HCT116 (cell line): ENCODE measurements at regions not wholly inside any gene's neighbourhood (a gene's known extent, or its start where the extent isn't known, plus 50 kb on each side); places are given as distances from the start of the nearest gene placed in this dataset.

Experiments used
- ATAC-seq: fragments of 200-7000 bp; cut with Tn5 transposase; 2 replicates; pipeline ENCODE4 v1.9.1; 2020; ENCODE audit warnings: mild to moderate bottlenecking, moderate library complexity
- BruUV-seq: library from RNA; stranded (reverse); fragments of 400-500 nt; replicated peaks from 2 replicates; lab custom pipeline; 2021; lab: Mats Ljungman, UMichigan
- CTCF ChIA-PET: fragments of 300-600 bp; sonication (Branson Sonifier 250); formaldehyde crosslinking; loops from one replicate; lab custom pipeline; 2021; ENCODE audit warnings: antibody characterized with exemption; lab: Charles Lee
- POLR2A ChIA-PET: fragments of 300-600, 350-600 bp; sonication (Branson Sonifier 250); formaldehyde crosslinking; loops from one replicate; lab custom pipeline; 2021; ENCODE audit warnings: antibody characterized with exemption; lab: Charles Lee
- RAD21 ChIA-PET, 2 experiments: fragments of 300-600 bp; sonication (Branson Sonifier 250); formaldehyde crosslinking; loops; one replicate each; lab custom pipeline; 2023; ENCODE audit warnings: low total read pairs in 2 of 2; ENCODE audit not compliant: uncharacterized antibody in 2 of 2, unreplicated experiment in 2 of 2, low non-redundant PET in 1 of 2; lab: Charles Lee
- DNase-seq: peaks from one replicate; pipeline ENCODE4 v3.0.0-alpha.2; 2010; ENCODE audit warnings: low read depth, low spot score
- H2AFZ ChIP-seq: fragments of 200-600 bp; shearing (Covaris generic), sonication (generic); 2 replicates; pipeline ENCODE4 v1.6.1; 2017; ENCODE audit warnings: low read depth, mixed run types, mixed read lengths, antibody characterized with exemption, low read length; ENCODE audit not compliant: poor library complexity, severe bottlenecking
- H3K27ac ChIP-seq: 2 replicates; pipeline ENCODE4 v1.5.1; 2012; ENCODE audit warnings: low read depth, low read length
- H3K27me3 ChIP-seq: fragments of 200-600 bp; sonication (generic); 2 replicates; pipeline ENCODE4 v1.6.1; 2016; ENCODE audit warnings: mixed run types, low read length, mixed read lengths; ENCODE audit not compliant: insufficient read depth
- H3K36me3 ChIP-seq, 2 experiments: fragments of 200-500 bp in 1 of 2; fragments of 200-600 bp in 1 of 2; sonication (Bioruptor generic) in 1 of 2; sonication (generic) in 1 of 2; 2 replicates each; pipeline versions ENCODE4 v1.5.1 to v1.6.1; 2014 to 2016; ENCODE audit warnings: low read length in 2 of 2, inconsistent platforms in 1 of 2, mixed read lengths in 1 of 2, mixed run types in 1 of 2; ENCODE audit not compliant: insufficient read depth in 2 of 2, control insufficient read depth in 1 of 2
- H3K4me1 ChIP-seq, 2 experiments: fragments of 200-600 bp in 1 of 2; sonication (generic) in 1 of 2; 2 replicates each; pipeline versions ENCODE4 v1.5.1 to v1.6.1; 2012 to 2017; ENCODE audit warnings: low read length in 2 of 2, inconsistent platforms in 1 of 2, mild to moderate bottlenecking in 1 of 2, mixed read lengths in 1 of 2, mixed run types in 1 of 2, moderate library complexity in 1 of 2; ENCODE audit not compliant: insufficient read depth in 2 of 2, control insufficient read depth in 1 of 2
- H3K4me2 ChIP-seq: fragments of 200-600 bp; sonication (generic); 2 replicates; pipeline ENCODE4 v1.6.1; 2017; ENCODE audit warnings: mixed run types, low read length, mixed read lengths
- H3K4me3 ChIP-seq, 2 experiments: fragments of 200-600 bp in 1 of 2; sonication (generic) in 1 of 2; replicated peaks in 1 of 2; 2 replicates each; pipeline ENCODE4 v1.5.1; 2011 to 2016; ENCODE audit warnings: low read length in 2 of 2, control low read depth in 1 of 2, low read depth in 1 of 2, mild to moderate bottlenecking in 1 of 2, mixed read lengths in 1 of 2, mixed run types in 1 of 2
- H3K79me2 ChIP-seq: fragments of 200-600 bp; sonication (generic); 2 replicates; pipeline ENCODE4 v1.6.1; 2017; ENCODE audit warnings: mild to moderate bottlenecking, mixed run types, low read length, moderate library complexity, mixed read lengths; ENCODE audit not compliant: insufficient read depth
- H3K9ac ChIP-seq: fragments of 200-600 bp; sonication (generic); 2 replicates; pipeline ENCODE4 v1.6.1; 2016; ENCODE audit warnings: low read length, mixed read lengths
- H3K9me2 ChIP-seq: fragments of 200-600 bp; sonication (generic), shearing (Covaris generic); 2 replicates; pipeline ENCODE4 v1.6.1; 2017; ENCODE audit warnings: mixed run types, mild to moderate bottlenecking, moderate library complexity; ENCODE audit not compliant: insufficient read depth
- H3K9me3 ChIP-seq, 2 experiments: fragments of 200-500 bp in 1 of 2; fragments of 200-600 bp in 1 of 2; sonication (Bioruptor generic) in 1 of 2; sonication (generic) in 1 of 2; 2 replicates each; pipeline ENCODE4 v1.6.1; 2014 to 2017; ENCODE audit warnings: low read length in 2 of 2, mixed read lengths in 2 of 2, inconsistent platforms in 1 of 2, low read depth in 1 of 2, mild to moderate bottlenecking in 1 of 2, mixed run types in 1 of 2, moderate library complexity in 1 of 2; ENCODE audit not compliant: control insufficient read depth in 1 of 2, insufficient read depth in 1 of 2
- H4K20me1 ChIP-seq: fragments of 200-600 bp; sonication (generic), shearing (Covaris generic); 2 replicates; pipeline ENCODE4 v1.6.1; 2017; ENCODE audit warnings: mixed run types, mild to moderate bottlenecking, moderate library complexity; ENCODE audit not compliant: insufficient read depth
- ELF1 ChIP-seq: IDR thresholded peaks from 2 replicates; pipeline ENCODE4 v1.6.1; 2012; ENCODE audit warnings: low read depth, borderline replicate concordance
- EZH2phosphoT487 ChIP-seq: fragments of 200-600 bp; IDR thresholded peaks from 2 replicates; pipeline ENCODE4 v1.6.1; 2018; ENCODE audit warnings: antibody characterized with exemption, borderline replicate concordance
- POLR2AphosphoS5 ChIP-seq: IDR thresholded peaks from 2 replicates; pipeline ENCODE4 v1.6.1; 2011; ENCODE audit warnings: mild to moderate bottlenecking, low read depth, low read length, moderate library complexity
- TCF7L2 ChIP-seq: IDR thresholded peaks from 2 replicates; pipeline ENCODE4 v1.7.0; 2011; ENCODE audit warnings: borderline replicate concordance, inconsistent platforms; ENCODE audit not compliant: insufficient read depth, insufficient read length; ENCODE audit errors: extremely low read depth
- ZNF274 ChIP-seq: fragments of 200-500 bp; sonication (Bioruptor generic); IDR thresholded peaks from 2 replicates; pipeline ENCODE4 v1.6.1; 2014; ENCODE audit warnings: mild to moderate bottlenecking, low read depth, low read length, inconsistent platforms
- intact Hi-C: fragments of 100-400 bp; cut with micrococcal nuclease; formaldehyde crosslinking; loops from 2 replicates; pipeline ENCODE4 v1.10.0; 2022
- TF ChIP-seq, protein P1 (sequence below): IDR thresholded peaks from 2 replicates; pipeline ENCODE4 v1.6.1; 2011; ENCODE audit warnings: mild to moderate bottlenecking, low read length, moderate library complexity; ENCODE audit not compliant: insufficient replicate concordance; ENCODE audit errors: extremely low read depth
- TF ChIP-seq, protein P2 (sequence below): IDR thresholded peaks from 2 replicates; pipeline ENCODE4 v1.6.1; 2012; ENCODE audit warnings: low read depth
- TF ChIP-seq, protein P3 (sequence below): IDR thresholded peaks from 2 replicates; pipeline ENCODE4 v1.6.1; 2012

DNA sequence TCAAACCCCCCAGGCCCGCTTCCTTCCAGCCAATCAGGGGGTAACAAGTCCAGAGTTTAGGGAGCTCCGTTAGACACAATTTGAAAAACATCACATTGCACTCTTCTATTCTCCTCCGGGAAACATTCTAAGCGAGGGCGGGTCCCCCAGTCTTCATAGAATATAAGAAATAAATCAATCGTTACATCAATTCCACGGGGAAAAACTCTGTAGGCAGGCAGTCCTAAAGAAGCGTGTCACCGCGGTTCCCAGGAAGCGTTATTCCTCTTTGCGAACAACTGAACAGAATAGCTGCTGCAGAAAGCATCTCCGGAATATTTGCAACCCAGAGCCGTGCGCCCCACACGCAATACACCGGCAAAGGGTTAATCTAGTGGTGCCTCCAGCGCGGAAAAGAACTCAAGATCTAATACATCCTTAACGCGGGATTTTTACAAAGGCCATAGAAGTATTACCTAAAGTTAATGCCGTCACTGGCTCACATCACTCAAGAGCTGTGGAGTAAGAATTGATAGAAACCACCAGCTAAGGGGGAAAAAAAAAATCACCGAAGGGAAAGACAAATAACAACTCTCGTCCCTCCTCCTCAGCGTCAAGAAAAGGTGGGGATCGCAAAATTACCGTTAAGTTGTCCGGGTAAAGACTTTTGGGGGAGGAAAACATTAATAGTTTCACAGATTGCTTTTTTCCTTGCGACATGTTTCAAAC is 65.1 kb downstream of the KCNRG start:
- ChIA-PET POLR2A (interaction anchor here (3.1 to 3.6 kb wide), 2 partner anchors 45 to 83 kb away, joined by 11 to 12 read pairs; partner anchors contain the start of gene TRIM13), CTCF (interaction anchor here (2.5 kb wide), 1 partner anchor 83 kb away, joined by 7 read pairs; the partner anchor contains the start of gene TRIM13), RAD21 (no interaction called here)
- intact Hi-C loops = loop anchor here (5.0 kb wide), 2 partner anchors 127 to 167 kb away; no protein-coding TSS in a partner anchor
- DNase-seq (no peak), ATAC-seq (no peak)
- H3K9me2 ChIP-seq = no peaks in the 10 kb centered on the region
- TF ChIP-seq TCF7L2 (no peak), ZNF274 (no peak)
- no peaks in the 10 kb centered on the region for H3K27me3 ChIP-seq
- H3K4me1 ChIP-seq = peaks cover 26 to 43% of the 10 kb centered on the region in 2 experiments
- no peak overlapping the region for H2AFZ ChIP-seq
- H3K27ac ChIP-seq = peak overlapping the region; percentile 98
- peak overlapping the region; percentile 85 for H3K9ac ChIP-seq
- H3K79me2 ChIP-seq = peaks cover 91% of the 10 kb centered on the region
- H3K4me2 ChIP-seq = peak overlapping the region; percentile 85
- H4K20me1 ChIP-seq = peaks cover 37% of the 10 kb centered on the region; the same call in 1 of the 2 replicates
- H3K9me3 ChIP-seq = no peaks in the 10 kb centered on the region
- peak overlapping the region; percentile 72 to 90 for H3K4me3 ChIP-seq
- H3K36me3 ChIP-seq = peaks cover 0 to 2% of the 10 kb centered on the region in 2 experiments; a peak in 1 of 4 replicates
- BruUV-seq = TSS peak; percentile 51

DNA sequence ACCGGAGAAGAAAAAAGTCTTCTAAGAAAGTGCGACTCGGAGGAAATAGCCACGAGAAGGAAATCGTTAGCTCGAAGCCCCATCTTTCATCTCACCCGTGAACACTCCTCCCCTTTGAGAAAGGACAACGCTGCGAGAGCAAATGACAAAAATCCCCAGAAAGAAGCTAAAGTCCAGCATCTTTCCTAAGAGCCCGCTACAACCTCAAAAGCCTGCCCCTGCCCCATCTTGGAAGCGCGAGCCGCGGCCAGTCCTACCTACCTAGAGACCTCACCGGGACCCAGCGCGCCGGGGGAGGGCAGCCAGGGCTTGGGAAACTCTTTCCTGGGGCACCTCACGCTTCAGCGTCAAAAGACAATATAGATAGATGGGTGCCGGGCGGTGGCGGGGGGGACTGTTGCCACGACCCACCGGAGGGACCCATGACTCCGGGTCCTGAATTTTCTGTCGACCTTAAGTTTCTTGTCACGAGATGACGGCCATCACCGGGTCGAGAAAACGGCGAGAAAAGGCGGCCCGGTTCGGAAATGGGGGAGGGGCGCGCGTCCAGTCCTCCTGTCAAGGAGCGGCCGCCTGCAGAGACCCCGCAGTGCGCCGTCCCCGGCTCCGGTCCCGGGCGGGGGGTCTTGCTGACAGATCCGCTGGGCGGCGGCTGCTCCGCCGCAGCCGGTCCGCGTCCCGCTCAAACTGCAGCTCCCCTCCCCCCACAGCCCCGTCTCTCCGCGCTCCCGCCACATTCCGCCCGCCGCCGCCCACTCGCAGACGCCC is 65.9 kb downstream of the KCNRG start:
- peak; percentile 8; the same call in 1 of the 2 replicates for ATAC-seq

More for the DNA sequence above, 65.9 kb downstream of the KCNRG start:
- TF ChIP-seq ELF1 = no peak
- TF ChIP-seq, protein P1, sequence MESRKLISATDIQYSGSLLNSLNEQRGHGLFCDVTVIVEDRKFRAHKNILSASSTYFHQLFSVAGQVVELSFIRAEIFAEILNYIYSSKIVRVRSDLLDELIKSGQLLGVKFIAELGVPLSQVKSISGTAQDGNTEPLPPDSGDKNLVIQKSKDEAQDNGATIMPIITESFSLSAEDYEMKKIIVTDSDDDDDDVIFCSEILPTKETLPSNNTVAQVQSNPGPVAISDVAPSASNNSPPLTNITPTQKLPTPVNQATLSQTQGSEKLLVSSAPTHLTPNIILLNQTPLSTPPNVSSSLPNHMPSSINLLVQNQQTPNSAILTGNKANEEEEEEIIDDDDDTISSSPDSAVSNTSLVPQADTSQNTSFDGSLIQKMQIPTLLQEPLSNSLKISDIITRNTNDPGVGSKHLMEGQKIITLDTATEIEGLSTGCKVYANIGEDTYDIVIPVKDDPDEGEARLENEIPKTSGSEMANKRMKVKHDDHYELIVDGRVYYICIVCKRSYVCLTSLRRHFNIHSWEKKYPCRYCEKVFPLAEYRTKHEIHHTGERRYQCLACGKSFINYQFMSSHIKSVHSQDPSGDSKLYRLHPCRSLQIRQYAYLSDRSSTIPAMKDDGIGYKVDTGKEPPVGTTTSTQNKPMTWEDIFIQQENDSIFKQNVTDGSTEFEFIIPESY = no peak
- TF ChIP-seq POLR2AphosphoS5 = 0 out of 2 replicates have a peak, but pooled peaks have one; percentile 8
- TF ChIP-seq, protein P2, sequence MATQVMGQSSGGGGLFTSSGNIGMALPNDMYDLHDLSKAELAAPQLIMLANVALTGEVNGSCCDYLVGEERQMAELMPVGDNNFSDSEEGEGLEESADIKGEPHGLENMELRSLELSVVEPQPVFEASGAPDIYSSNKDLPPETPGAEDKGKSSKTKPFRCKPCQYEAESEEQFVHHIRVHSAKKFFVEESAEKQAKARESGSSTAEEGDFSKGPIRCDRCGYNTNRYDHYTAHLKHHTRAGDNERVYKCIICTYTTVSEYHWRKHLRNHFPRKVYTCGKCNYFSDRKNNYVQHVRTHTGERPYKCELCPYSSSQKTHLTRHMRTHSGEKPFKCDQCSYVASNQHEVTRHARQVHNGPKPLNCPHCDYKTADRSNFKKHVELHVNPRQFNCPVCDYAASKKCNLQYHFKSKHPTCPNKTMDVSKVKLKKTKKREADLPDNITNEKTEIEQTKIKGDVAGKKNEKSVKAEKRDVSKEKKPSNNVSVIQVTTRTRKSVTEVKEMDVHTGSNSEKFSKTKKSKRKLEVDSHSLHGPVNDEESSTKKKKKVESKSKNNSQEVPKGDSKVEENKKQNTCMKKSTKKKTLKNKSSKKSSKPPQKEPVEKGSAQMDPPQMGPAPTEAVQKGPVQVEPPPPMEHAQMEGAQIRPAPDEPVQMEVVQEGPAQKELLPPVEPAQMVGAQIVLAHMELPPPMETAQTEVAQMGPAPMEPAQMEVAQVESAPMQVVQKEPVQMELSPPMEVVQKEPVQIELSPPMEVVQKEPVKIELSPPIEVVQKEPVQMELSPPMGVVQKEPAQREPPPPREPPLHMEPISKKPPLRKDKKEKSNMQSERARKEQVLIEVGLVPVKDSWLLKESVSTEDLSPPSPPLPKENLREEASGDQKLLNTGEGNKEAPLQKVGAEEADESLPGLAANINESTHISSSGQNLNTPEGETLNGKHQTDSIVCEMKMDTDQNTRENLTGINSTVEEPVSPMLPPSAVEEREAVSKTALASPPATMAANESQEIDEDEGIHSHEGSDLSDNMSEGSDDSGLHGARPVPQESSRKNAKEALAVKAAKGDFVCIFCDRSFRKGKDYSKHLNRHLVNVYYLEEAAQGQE = no peak
- TF ChIP-seq, protein P3, sequence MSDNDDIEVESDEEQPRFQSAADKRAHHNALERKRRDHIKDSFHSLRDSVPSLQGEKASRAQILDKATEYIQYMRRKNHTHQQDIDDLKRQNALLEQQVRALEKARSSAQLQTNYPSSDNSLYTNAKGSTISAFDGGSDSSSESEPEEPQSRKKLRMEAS = no peak
- no peak for TF ChIP-seq EZH2phosphoT487
- ChIA-PET POLR2A (interaction anchor here (1.6 to 3.6 kb wide), 3 partner anchors 44 to 449 kb away, joined by 4 to 12 read pairs (median 11); partner anchors contain the start of gene TRIM13), CTCF (interaction anchor here (1.8 to 2.5 kb wide), 3 partner anchors 84 to 411 kb away, joined by 4 to 7 read pairs (median 4); partner anchors contain the start of gene TRIM13), RAD21 (interaction anchor here in 1 of 2 experiments (1.1 kb wide), 1 partner anchor 330 kb away, joined by 3 read pairs; no protein-coding TSS in a partner anchor)
- H3K4me3 ChIP-seq = peak overlapping the region; percentile 72 to 90
- H3K9ac ChIP-seq = peak overlapping the region; percentile 85
- H3K4me1 ChIP-seq = peaks cover 26 to 44% of the 10 kb centered on the region in 2 experiments
- BruUV-seq = no TSS peak
- peaks cover 37% of the 10 kb centered on the region; the same call in 1 of the 2 replicates for H4K20me1 ChIP-seq
- H3K27me3 ChIP-seq = no peaks in the 10 kb centered on the region
- no peaks in the 10 kb centered on the region for H3K9me2 ChIP-seq
- peak overlapping the region; percentile 98 for H3K27ac ChIP-seq
- no peak for DNase-seq
- H3K4me2 ChIP-seq = peak overlapping the region; percentile 85
- peaks cover 91% of the 10 kb centered on the region for H3K79me2 ChIP-seq
- intact Hi-C loops = loop anchor here (5.0 kb wide), 2 partner anchors 126 to 166 kb away; no protein-coding TSS in a partner anchor
- no peaks in the 10 kb centered on the region for H3K36me3 ChIP-seq
- H3K9me3 ChIP-seq = no peaks in the 10 kb centered on the region
- H2AFZ ChIP-seq = no peak overlapping the region
